Vagina (tissue), 2 donors: ENCODE measurements at regions not wholly inside any gene's neighbourhood (a gene's known extent, or its start where the extent isn't known, plus 50 kb on each side); places are given as distances from the start of the nearest gene placed in this dataset.

Experiments used
- DNase-seq, 2 donors: peaks; one replicate each; pipeline ENCODE4 v3.0.0-alpha.2; 2017; ENCODE audit errors: extremely low spot score in 2 of 2
- H3K27ac ChIP-seq: fragments of 200-600 bp; sonication (generic); one replicate; pipeline ENCODE4 v1.5.1; 2019
- H3K27me3 ChIP-seq: fragments of 200-600 bp; sonication (generic); one replicate; pipeline ENCODE4 v1.5.1; 2019
- H3K36me3 ChIP-seq, 2 donors: fragments of 200-600 bp; sonication (generic); one replicate each; pipeline ENCODE4 v1.5.1; 2017 to 2019
- H3K4me1 ChIP-seq: fragments of 200-600 bp; sonication (generic); one replicate; pipeline ENCODE4 v1.5.1; 2019
- H3K4me3 ChIP-seq, 2 donors: fragments of 200-600 bp; sonication (generic); 1 replicate in 1 of 2; 2 replicates in 1 of 2; pipeline ENCODE4 v1.5.1; 2016 to 2019
- H3K9me3 ChIP-seq: fragments of 200-600 bp; sonication (generic); one replicate; pipeline ENCODE4 v1.5.1; 2019
- CTCF ChIP-seq, 3 experiments: fragments of 450-650 bp in 2 of 3; fragments of 200-600 bp in 1 of 3; sonication (generic) in 1 of 3; IDR thresholded peaks; one replicate each; pipeline ENCODE4 v1.5.1; 2017 to 2019; ENCODE audit warnings: antibody characterized with exemption in 3 of 3, mild to moderate bottlenecking in 2 of 3, moderate library complexity in 2 of 3
- POLR2A ChIP-seq, 2 donors: fragments of 450-650 bp; IDR thresholded peaks; one replicate each; pipeline ENCODE4 v1.6.1; 2017; ENCODE audit warnings: antibody characterized with exemption in 2 of 2, mild to moderate bottlenecking in 2 of 2, moderate library complexity in 2 of 2
- POLR2AphosphoS5 ChIP-seq, 2 donors: sonication (generic); formaldehyde crosslinking; IDR thresholded peaks; one replicate each; pipeline ENCODE4 v1.9.0; 2017; ENCODE audit warnings: antibody characterized with exemption in 2 of 2, mild to moderate bottlenecking in 2 of 2, low read depth in 1 of 2; ENCODE audit not compliant: insufficient read depth in 1 of 2
- intact Hi-C: fragments of 100-400 bp; cut with DNase I; formaldehyde crosslinking; loops from one replicate; pipeline ENCODE4 v1.15.1; 2023

DNA sequence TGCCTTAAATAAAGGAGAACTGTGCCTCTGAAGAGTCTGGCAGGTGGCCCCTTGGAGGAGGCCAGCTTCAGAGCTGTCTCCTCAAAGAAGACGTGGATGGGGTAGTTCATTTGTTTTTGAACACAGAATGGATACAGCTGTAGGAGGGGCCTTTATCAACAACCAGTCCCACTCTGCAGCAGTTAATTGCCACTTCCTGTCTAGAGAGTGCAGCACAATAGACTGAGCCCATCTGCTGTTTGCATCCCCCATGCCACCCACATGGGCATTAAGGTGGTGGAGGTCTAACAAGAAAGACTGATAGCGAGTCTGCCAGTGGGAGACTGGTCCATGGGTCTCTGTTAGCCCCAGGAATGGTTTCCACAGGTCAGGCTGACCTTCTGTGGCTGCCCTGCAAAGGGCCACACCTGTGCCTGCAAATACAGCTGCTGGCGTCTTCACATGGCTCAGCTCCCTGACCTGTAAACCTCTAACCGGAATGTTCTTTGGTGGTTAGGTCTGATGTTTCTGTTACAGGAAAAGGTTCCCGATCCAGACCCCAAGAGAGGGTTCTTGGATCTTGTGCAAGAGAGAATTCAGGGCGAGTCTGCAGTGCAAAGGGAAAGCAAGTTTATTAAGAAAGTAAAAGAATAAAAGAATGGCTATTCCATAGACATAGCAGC, 153.3 kb upstream of the ITGA6 start:
- TF ChIP-seq CTCF (IDR thresholded peaks at IDR 0.05) (no peak), POLR2A (IDR thresholded peaks at IDR 0.05) (no peak), POLR2AphosphoS5 (IDR thresholded peaks at IDR 0.05; ENCODE audit: insufficient read depth in 1 of 2, low read depth in 1 of 2) (no peak)
- Histone ChIP-seq H3K27ac (no peak overlapping the region), H3K9me3 (no peaks in the 10 kb centered on the region), H3K4me1 (no peaks in the 10 kb centered on the region), H3K4me3 (no peak overlapping the region), H3K36me3 (no peaks in the 10 kb centered on the region), H3K27me3 (no peaks in the 10 kb centered on the region)
- DNase-seq, result no peak
- intact Hi-C loops, result no loop called here

DNA sequence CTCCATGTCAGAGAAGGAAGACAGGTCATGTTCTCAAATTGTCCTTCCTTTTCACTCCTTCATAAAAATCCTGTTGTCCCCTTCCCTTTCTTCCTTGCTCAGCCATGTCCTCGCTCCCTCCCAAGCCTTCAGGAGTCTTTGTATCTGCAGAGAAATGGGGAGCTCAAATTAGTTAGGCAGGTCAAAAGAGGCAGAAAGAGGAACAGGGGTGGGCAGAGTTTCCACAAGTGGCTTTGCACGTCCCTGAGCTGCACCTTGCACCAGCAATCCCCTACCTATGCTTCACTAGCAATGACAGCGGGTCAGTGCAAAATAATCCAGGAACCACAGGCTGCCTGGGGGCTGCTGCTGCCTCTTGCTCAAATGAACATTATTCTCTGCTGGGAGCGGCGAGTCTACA, 152.1 kb upstream of the ITGA6 start:
- H3K27me3 ChIP-seq, result no peaks in the 10 kb centered on the region

GRCh38 chr2:172276961-172277360, 150.4 kb upstream of the ITGA6 start:
- intact Hi-C loops, result no loop called here
- H3K4me3 ChIP-seq, result no peak overlapping the region
- H3K27me3 ChIP-seq, result no peaks in the 10 kb centered on the region
- no peaks in the 10 kb centered on the region for H3K4me1 ChIP-seq
- H3K9me3 ChIP-seq, result no peaks in the 10 kb centered on the region
- no peaks in the 10 kb centered on the region for H3K36me3 ChIP-seq
- TF ChIP-seq POLR2AphosphoS5 (IDR thresholded peaks at IDR 0.05; ENCODE audit: insufficient read depth in 1 of 2, low read depth in 1 of 2), result no peak
- TF ChIP-seq POLR2A (IDR thresholded peaks at IDR 0.05), result no peak
- no peak for TF ChIP-seq CTCF (IDR thresholded peaks at IDR 0.05)
- no peak overlapping the region for H3K27ac ChIP-seq
- DNase-seq, result no peak

More for the DNA sequence above, 152.1 kb upstream of the ITGA6 start:
- H3K36me3 ChIP-seq, result no peaks in the 10 kb centered on the region
- no peak overlapping the region for H3K27ac ChIP-seq
- H3K9me3 ChIP-seq, result no peaks in the 10 kb centered on the region
- no peak overlapping the region for H3K4me3 ChIP-seq
- intact Hi-C loops, result no loop called here
- no peaks in the 10 kb centered on the region for H3K4me1 ChIP-seq
- DNase-seq, result no peak
- TF ChIP-seq CTCF (IDR thresholded peaks at IDR 0.05) (no peak), POLR2AphosphoS5 (IDR thresholded peaks at IDR 0.05; ENCODE audit: insufficient read depth in 1 of 2, low read depth in 1 of 2) (no peak), POLR2A (IDR thresholded peaks at IDR 0.05) (no peak)

DNA sequence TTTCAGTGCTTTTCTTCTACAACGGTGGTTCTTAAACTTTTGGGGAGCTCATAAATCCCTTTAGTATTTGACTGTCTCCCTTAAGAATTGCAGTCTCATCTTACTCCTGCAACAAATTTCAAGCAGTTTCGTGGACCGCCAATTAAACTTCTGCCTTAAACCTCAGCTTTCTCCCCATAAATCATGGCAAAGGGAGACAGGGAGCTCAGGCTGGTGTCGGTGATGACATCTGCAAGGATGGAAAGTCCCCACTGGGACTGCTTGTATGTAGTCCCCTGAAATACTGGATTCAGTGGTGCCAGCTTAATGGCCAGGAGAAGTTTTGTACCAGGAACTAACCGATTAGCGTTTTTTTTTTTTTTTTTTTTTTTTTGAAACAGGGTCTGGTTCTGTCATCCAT, 148.7 kb upstream of the ITGA6 start:
- intact Hi-C loops, result no loop called here
- Histone ChIP-seq H3K9me3 (no peaks in the 10 kb centered on the region), H3K27me3 (no peaks in the 10 kb centered on the region), H3K36me3 (no peaks in the 10 kb centered on the region), H3K4me1 (no peaks in the 10 kb centered on the region), H3K27ac (no peak overlapping the region), H3K4me3 (no peak overlapping the region)
- no peak for DNase-seq
- TF ChIP-seq POLR2AphosphoS5 (IDR thresholded peaks at IDR 0.05; ENCODE audit: insufficient read depth in 1 of 2, low read depth in 1 of 2) (no peak), POLR2A (IDR thresholded peaks at IDR 0.05) (no peak), CTCF (IDR thresholded peaks at IDR 0.05) (no peak)

- Histone ChIP-seq H3K27me3 (no peaks in the 10 kb centered on the region), H3K36me3 (no peaks in the 10 kb centered on the region), H3K9me3 (no peaks in the 10 kb centered on the region), H3K4me3 (no peak overlapping the region), H3K27ac (no peak overlapping the region), H3K4me1 (peaks cover 3% of the 10 kb centered on the region)
- intact Hi-C loops, result no loop called here
- TF ChIP-seq POLR2AphosphoS5 (IDR thresholded peaks at IDR 0.05; ENCODE audit: insufficient read depth in 1 of 2, low read depth in 1 of 2) (no peak), POLR2A (IDR thresholded peaks at IDR 0.05) (no peak), CTCF (IDR thresholded peaks at IDR 0.05) (no peak)
- no peak for DNase-seq
Observed at GRCh38 chr2:172279214-172279613, 148.2 kb upstream of the ITGA6 start.
